Liver (tissue), 3 donors: ENCODE measurements at regions not wholly inside any gene's neighbourhood (a gene's known extent, or its start where the extent isn't known, plus 50 kb on each side); places are given as distances from the start of the nearest gene placed in this dataset.

Experiments
- EGR1 ChIP-seq, 2 donors: IDR thresholded peaks; 2 replicates each; pipeline ENCODE4 v1.6.1; 2016 to 2018; ENCODE audit warnings: antibody characterized with exemption in 2 of 2, low read depth in 2 of 2
- GABPA ChIP-seq, 2 donors: IDR thresholded peaks in 1 of 2; conservative IDR thresholded peaks in 1 of 2; 2 replicates each; pipeline ENCODE4 v1.6.1; 2016; ENCODE audit warnings: antibody characterized with exemption in 2 of 2, mild to moderate bottlenecking in 1 of 2, moderate library complexity in 1 of 2
- HNF4A ChIP-seq, 2 donors: conservative IDR thresholded peaks; 2 replicates each; pipeline ENCODE4 v1.6.1; 2016; ENCODE audit warnings: antibody characterized with exemption in 2 of 2, mild to moderate bottlenecking in 2 of 2
- HNF4G ChIP-seq: IDR thresholded peaks from 2 replicates; pipeline ENCODE4 v1.6.1; 2016; ENCODE audit warnings: antibody characterized with exemption
- JUND ChIP-seq, 2 donors: IDR thresholded peaks; 2 replicates each; pipeline ENCODE4 v1.6.1; 2016; ENCODE audit warnings: antibody characterized with exemption in 2 of 2
- NR2F2 ChIP-seq: IDR thresholded peaks from 2 replicates; pipeline ENCODE4 v1.6.1; 2016; ENCODE audit warnings: antibody characterized with exemption
- RAD21 ChIP-seq, 2 donors: IDR thresholded peaks; 2 replicates each; pipeline ENCODE4 v1.6.1; 2016; ENCODE audit warnings: antibody characterized with exemption in 2 of 2, mild to moderate bottlenecking in 2 of 2
- REST ChIP-seq: IDR thresholded peaks from 2 replicates; pipeline ENCODE4 v1.6.1; 2016; ENCODE audit warnings: antibody characterized with exemption, mild to moderate bottlenecking
- SP1 ChIP-seq: IDR thresholded peaks from 2 replicates; pipeline ENCODE4 v1.6.1; 2018; ENCODE audit warnings: antibody characterized with exemption, mild to moderate bottlenecking
- YY1 ChIP-seq: IDR thresholded peaks from 2 replicates; pipeline ENCODE4 v1.6.1; 2016; ENCODE audit warnings: antibody characterized with exemption, mild to moderate bottlenecking
- ZBTB33 ChIP-seq: IDR thresholded peaks from 2 replicates; pipeline ENCODE4 v1.6.1; 2016; ENCODE audit warnings: antibody characterized with exemption
- TF ChIP-seq, protein P1 (sequence below): fragments of 150-350 bp; IDR thresholded peaks from 2 replicates; pipeline ENCODE4 v1.5.1; 2017; ENCODE audit warnings: improper control_type of control experiment, low read depth, low read length; ENCODE audit not compliant: missing input control
- TF ChIP-seq, protein P2 (sequence below): IDR thresholded peaks from 2 replicates; pipeline ENCODE4 v1.6.1; 2016; ENCODE audit warnings: antibody characterized with exemption
- donor health status: healthy.
- donor health status: healthy.

DNA sequence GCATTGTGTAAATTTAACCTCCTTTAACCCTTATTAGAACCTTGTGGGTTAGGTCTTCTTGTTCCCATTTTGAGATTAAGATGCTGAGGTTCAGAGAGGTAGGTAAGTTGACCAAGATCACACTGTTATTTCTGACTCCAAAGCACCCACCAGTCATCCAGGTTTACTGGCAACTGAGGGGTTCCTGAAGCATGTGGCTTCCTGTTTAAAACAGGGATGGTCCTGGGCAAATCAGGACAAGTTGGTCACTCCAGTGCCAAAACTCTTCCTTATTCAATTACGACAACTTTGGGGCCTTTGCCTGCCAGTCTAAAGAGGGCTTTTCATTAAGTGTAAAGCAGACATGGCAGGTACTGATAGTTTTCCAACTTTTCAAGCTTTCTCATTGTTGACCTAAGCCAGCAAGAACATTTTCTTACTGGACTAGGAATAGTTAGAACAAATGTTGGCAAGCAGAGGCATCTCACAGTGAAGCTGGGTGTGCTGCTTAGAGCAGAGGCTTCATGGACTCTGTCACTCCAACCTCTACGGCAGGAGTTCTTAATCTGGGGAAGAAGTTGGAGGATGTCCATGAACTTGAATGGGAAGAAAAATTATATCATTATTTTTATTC lies 149.4 kb upstream of the ADAMTS9 start:
- TF ChIP-seq, protein P1, sequence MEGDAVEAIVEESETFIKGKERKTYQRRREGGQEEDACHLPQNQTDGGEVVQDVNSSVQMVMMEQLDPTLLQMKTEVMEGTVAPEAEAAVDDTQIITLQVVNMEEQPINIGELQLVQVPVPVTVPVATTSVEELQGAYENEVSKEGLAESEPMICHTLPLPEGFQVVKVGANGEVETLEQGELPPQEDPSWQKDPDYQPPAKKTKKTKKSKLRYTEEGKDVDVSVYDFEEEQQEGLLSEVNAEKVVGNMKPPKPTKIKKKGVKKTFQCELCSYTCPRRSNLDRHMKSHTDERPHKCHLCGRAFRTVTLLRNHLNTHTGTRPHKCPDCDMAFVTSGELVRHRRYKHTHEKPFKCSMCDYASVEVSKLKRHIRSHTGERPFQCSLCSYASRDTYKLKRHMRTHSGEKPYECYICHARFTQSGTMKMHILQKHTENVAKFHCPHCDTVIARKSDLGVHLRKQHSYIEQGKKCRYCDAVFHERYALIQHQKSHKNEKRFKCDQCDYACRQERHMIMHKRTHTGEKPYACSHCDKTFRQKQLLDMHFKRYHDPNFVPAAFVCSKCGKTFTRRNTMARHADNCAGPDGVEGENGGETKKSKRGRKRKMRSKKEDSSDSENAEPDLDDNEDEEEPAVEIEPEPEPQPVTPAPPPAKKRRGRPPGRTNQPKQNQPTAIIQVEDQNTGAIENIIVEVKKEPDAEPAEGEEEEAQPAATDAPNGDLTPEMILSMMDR = no peak
- no peak for TF ChIP-seq ZBTB33
- TF ChIP-seq, protein P2, sequence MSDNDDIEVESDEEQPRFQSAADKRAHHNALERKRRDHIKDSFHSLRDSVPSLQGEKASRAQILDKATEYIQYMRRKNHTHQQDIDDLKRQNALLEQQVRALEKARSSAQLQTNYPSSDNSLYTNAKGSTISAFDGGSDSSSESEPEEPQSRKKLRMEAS = no peak
- TF ChIP-seq NR2F2 = no peak
- TF ChIP-seq REST = no peak
- no peak for TF ChIP-seq EGR1 (IDR thresholded peaks at IDR 0.05; ENCODE audit: low read depth in 2 of 2)
- no peak for TF ChIP-seq HNF4G
- no peak for TF ChIP-seq RAD21 (IDR thresholded peaks at IDR 0.05)
- no peak for TF ChIP-seq YY1
- TF ChIP-seq HNF4A (conservative IDR thresholded peaks at IDR 0.05) = no peak
- TF ChIP-seq JUND (IDR thresholded peaks at IDR 0.05) = no peak
- no peak for TF ChIP-seq SP1
- TF ChIP-seq GABPA (IDR thresholded peaks at IDR 0.05 in 1 of 2, conservative IDR thresholded peaks at IDR 0.05 in 1 of 2) = no peak
